ENCODE measurements at regions not wholly inside any gene's neighbourhood (a gene's known extent, or its start where the extent isn't known, plus 50 kb on each side); places are given as distances from the start of the nearest gene placed in this dataset.

- no peak for TF ChIP-seq POLR2AphosphoS5 (IDR thresholded peaks at IDR 0.05; ENCODE audit: low read depth)
- TF ChIP-seq GABPA (IDR thresholded peaks at IDR 0.05; ENCODE audit: low read depth) = no peak
- TF ChIP-seq CTCF (IDR thresholded peaks at IDR 0.05; ENCODE audit: insufficient read depth, low read length) = no peak
Observed at GRCh38 chr21:18030248-18030647, 211.1 kb upstream of the C21orf91 start.

DNA sequence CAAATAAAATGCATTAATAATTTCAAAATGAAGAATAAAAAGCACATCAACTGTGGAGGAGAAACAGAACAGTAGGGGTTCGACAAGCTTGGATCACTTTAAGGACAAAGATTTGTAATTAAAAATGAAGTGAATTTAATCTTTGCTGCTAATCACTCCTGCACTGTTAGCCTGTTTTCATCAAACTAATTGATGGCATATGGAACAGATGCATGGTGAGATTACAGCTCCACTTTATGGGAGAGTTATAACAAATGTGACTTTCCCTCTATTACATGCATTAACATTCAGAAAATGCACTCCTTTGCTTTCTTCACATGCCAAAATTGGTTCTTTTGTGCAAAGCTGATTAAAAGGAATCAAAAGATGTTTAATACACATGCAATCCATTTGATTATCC, 207.2 kb upstream of the C21orf91 start:
- Histone ChIP-seq H3K27me3 (ENCODE audit: insufficient read depth, poor library complexity, severe bottlenecking) (no peaks in the 10 kb centered on the region), H3K27ac (replicated peaks) (no peak overlapping the region), H3K4me3 (replicated peaks; ENCODE audit: insufficient read depth, low read length) (no peak overlapping the region)
- no peak for TF ChIP-seq GABPA (IDR thresholded peaks at IDR 0.05; ENCODE audit: low read depth)
- no peak for TF ChIP-seq CTCF (IDR thresholded peaks at IDR 0.05; ENCODE audit: insufficient read depth, low read length)
- no peak for TF ChIP-seq REST (IDR thresholded peaks at IDR 0.05; ENCODE audit: insufficient replicate concordance, low read depth)
- no peak for TF ChIP-seq POLR2AphosphoS5 (IDR thresholded peaks at IDR 0.05; ENCODE audit: low read depth)
- TF ChIP-seq SPI1 (IDR thresholded peaks at IDR 0.05; ENCODE audit: borderline replicate concordance, low read depth) = no peak
- no peak for DNase-seq (ENCODE audit: low read depth in 1 of 2, low spot score in 1 of 2)

More at GRCh38 chr21:18030248-18030647, 211.1 kb upstream of the C21orf91 start:
- DNase-seq (ENCODE audit: low read depth in 1 of 2, low spot score in 1 of 2) = no peak
- H3K27me3 ChIP-seq (ENCODE audit: insufficient read depth, poor library complexity, severe bottlenecking) = no peaks in the 10 kb centered on the region
- no peak overlapping the region for H3K4me3 ChIP-seq (replicated peaks; ENCODE audit: insufficient read depth, low read length)
- no peak overlapping the region for H3K27ac ChIP-seq (replicated peaks)

DNA sequence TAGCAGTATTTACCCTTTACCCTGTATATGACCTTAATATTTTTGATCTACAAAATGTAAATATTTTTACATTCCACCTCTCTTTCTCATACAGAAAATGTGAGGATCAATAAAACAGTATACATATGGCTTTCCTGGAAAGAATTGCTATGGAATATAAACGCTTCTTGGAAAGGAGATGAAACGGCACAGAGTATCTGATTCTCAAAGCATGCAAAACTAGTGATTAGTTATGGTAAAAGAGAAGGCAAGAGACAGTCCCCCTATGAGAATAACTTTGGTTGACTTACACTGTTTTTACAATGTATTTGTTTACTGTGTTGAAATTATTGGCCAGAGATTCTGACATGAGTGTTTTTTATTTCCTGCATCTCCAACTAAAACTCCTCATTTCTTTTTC, 204.6 kb upstream of the C21orf91 start:
- Histone ChIP-seq H3K27ac (replicated peaks) (no peak overlapping the region), H3K27me3 (ENCODE audit: insufficient read depth, poor library complexity, severe bottlenecking) (no peaks in the 10 kb centered on the region), H3K4me3 (replicated peaks; ENCODE audit: insufficient read depth, low read length) (no peak overlapping the region)
- DNase-seq (ENCODE audit: low read depth in 1 of 2, low spot score in 1 of 2) = no peak
- TF ChIP-seq SPI1 (IDR thresholded peaks at IDR 0.05; ENCODE audit: borderline replicate concordance, low read depth) (no peak), CTCF (IDR thresholded peaks at IDR 0.05; ENCODE audit: insufficient read depth, low read length) (no peak), REST (IDR thresholded peaks at IDR 0.05; ENCODE audit: insufficient replicate concordance, low read depth) (no peak), POLR2AphosphoS5 (IDR thresholded peaks at IDR 0.05; ENCODE audit: low read depth) (no peak), GABPA (IDR thresholded peaks at IDR 0.05; ENCODE audit: low read depth) (no peak)

- no peak for DNase-seq (ENCODE audit: low read depth in 1 of 2, low spot score in 1 of 2)
- TF ChIP-seq GABPA (IDR thresholded peaks at IDR 0.05; ENCODE audit: low read depth) = no peak
- TF ChIP-seq SPI1 (IDR thresholded peaks at IDR 0.05; ENCODE audit: borderline replicate concordance, low read depth) = no peak
- Histone ChIP-seq H3K27ac (replicated peaks) (no peak overlapping the region), H3K27me3 (ENCODE audit: insufficient read depth, poor library complexity, severe bottlenecking) (no peaks in the 10 kb centered on the region), H3K4me3 (replicated peaks; ENCODE audit: insufficient read depth, low read length) (no peak overlapping the region)
Observed at GRCh38 chr21:18023157-18023556, 204.0 kb upstream of the C21orf91 start.

Data from HL-60 (cell line).